GM10248 (cell line): ENCODE measurements at regions not wholly inside any gene's neighbourhood (a gene's known extent, or its start where the extent isn't known, plus 50 kb on each side); places are given as distances from the start of the nearest gene placed in this dataset.

ENCODE experiments used
- CTCF ChIA-PET: fragments of 300-600 bp; sonication (Branson Sonifier 250); formaldehyde crosslinking; extraction: SDS; loops from one replicate; lab custom pipeline; 2021; ENCODE audit warnings: antibody characterized with exemption; lab: Yijun Ruan, JAX
- POLR2A ChIA-PET: fragments of 350-650 bp; sonication (Branson Sonifier 250); formaldehyde crosslinking; extraction: SDS; loops from one replicate; lab custom pipeline; 2020; ENCODE audit warnings: antibody characterized with exemption; lab: Yijun Ruan, JAX
- DNase-seq: peaks from one replicate; pipeline ENCODE4 v3.0.0; 2012; ENCODE audit errors: extremely low spot score
- TF ChIP-seq, protein P1 (sequence below): IDR thresholded peaks from 2 replicates; pipeline ENCODE4 v1.5.1; 2012; ENCODE audit warnings: mild to moderate bottlenecking, low read depth; ENCODE audit errors: extremely low read depth, missing control alignments, control extremely low read depth

DNA sequence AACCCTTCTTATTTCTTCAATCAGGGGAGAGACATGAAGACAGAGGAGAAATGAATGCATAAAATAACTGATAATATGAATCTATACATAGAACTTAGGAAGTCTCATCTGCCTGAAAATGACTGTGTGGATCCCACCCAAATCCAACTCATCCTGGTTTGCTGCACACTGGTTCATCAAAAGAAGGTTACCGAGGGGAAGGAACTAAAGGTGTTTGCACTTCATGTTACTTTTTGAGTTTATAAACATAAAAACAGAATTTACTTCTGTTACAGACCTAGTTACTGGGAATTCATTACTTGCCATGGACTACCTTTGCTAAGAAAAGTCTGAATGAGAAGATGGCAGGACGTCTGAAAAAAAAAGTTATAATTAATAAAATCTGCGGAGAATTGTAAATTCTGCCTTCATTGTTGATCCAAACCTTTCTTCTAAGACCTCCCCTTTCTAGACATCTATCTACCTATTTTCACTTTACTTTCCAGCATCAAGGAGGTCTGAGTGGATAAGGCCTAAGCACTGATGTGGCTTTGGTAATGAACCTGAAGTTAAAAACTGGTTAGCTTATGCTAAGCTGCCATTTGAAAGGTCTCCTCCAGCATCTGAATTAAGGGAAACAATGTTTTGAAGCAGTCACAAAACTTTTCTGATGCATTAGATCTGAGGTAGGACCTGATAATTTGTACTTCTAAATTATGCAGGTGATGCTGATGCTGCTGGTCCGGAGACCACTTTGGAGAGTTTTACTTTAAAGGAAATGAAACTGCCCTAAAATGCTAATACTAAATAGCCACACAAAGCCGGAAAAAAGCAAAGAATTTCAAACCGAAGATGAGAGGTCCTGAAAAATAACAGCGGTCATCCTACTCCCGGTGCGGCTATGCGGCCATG, 84.0 kb downstream of the HFE start:
- ChIA-PET POLR2A (interaction anchor here (1.2 to 4.0 kb wide), 4 partner anchors 13 to 48 kb away, joined by 3 to 21 read pairs (median 8); a partner anchor contains a TSS), CTCF (interaction anchor here (0.7 to 3.5 kb wide), 6 partner anchors 12 to 425 kb away, joined by 3 to 20 read pairs (median 3); a partner anchor contains a TSS)
- DNase-seq, result no peak
- TF ChIP-seq, protein P1, sequence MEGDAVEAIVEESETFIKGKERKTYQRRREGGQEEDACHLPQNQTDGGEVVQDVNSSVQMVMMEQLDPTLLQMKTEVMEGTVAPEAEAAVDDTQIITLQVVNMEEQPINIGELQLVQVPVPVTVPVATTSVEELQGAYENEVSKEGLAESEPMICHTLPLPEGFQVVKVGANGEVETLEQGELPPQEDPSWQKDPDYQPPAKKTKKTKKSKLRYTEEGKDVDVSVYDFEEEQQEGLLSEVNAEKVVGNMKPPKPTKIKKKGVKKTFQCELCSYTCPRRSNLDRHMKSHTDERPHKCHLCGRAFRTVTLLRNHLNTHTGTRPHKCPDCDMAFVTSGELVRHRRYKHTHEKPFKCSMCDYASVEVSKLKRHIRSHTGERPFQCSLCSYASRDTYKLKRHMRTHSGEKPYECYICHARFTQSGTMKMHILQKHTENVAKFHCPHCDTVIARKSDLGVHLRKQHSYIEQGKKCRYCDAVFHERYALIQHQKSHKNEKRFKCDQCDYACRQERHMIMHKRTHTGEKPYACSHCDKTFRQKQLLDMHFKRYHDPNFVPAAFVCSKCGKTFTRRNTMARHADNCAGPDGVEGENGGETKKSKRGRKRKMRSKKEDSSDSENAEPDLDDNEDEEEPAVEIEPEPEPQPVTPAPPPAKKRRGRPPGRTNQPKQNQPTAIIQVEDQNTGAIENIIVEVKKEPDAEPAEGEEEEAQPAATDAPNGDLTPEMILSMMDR, result no peak

- POLR2A ChIA-PET, result interaction anchor here (0.6 to 4.0 kb wide), 13 partner anchors 11 to 961 kb away, joined by 3 to 21 read pairs (median 6); a partner anchor contains a TSS
- DNase-seq, result no peak
- CTCF ChIA-PET, result interaction anchor here (0.7 to 3.5 kb wide), 6 partner anchors 10 to 422 kb away, joined by 3 to 20 read pairs (median 6); a partner anchor contains a TSS
- TF ChIP-seq, protein P1, result no peak
These were observed 85.4 kb downstream of the HFE start for GRCh38 chr6:26172608-26172968.

- POLR2A ChIA-PET, result interaction anchor here (1.2 to 4.0 kb wide), 4 partner anchors 16 to 130 kb away, joined by 4 to 21 read pairs (median 13); a partner anchor contains a TSS
- no peak for DNase-seq
- TF ChIP-seq, protein P1, result no peak
- CTCF ChIA-PET, result interaction anchor here (0.8 to 3.5 kb wide), 13 partner anchors 9 to 422 kb away, joined by 3 to 20 read pairs (median 6); a partner anchor contains a TSS
These were observed 86.6 kb downstream of the HFE start for GRCh38 chr6:26173836-26174145.

- ChIA-PET CTCF (interaction anchor here (1.2 to 2.4 kb wide), 7 partner anchors 13 to 420 kb away, joined by 3 to 11 read pairs (median 6); a partner anchor contains a TSS), POLR2A (interaction anchor here (1.2 to 1.3 kb wide), 2 partner anchors 42 to 51 kb away, joined by 4 read pairs; a partner anchor contains a TSS)
- no peak for DNase-seq
- TF ChIP-seq, protein P1, result no peak
These were observed 87.8 kb downstream of the HFE start for GRCh38 chr6:26175033-26175427.

- CTCF ChIA-PET, result interaction anchor here (0.6 to 2.4 kb wide), 14 partner anchors 9 to 420 kb away, joined by 3 to 11 read pairs (median 4); a partner anchor contains a TSS
- POLR2A ChIA-PET, result interaction anchor here (0.7 to 1.3 kb wide), 3 partner anchors 19 to 59 kb away, joined by 3 to 4 read pairs (median 4); a partner anchor contains a TSS
- DNase-seq, result peak; percentile 59
- TF ChIP-seq, protein P1, result peak; percentile 59
These were observed 88.4 kb downstream of the HFE start for GRCh38 chr6:26175428-26176181.
